ENCODE measurements at regions not wholly inside any gene's neighbourhood (a gene's known extent, or its start where the extent isn't known, plus 50 kb on each side); places are given as distances from the start of the nearest gene placed in this dataset.

GRCh38 chr11:22555881-22556280 lies 69.7 kb downstream of the FANCF start:
- no peak for TF ChIP-seq CTCF (IDR thresholded peaks at IDR 0.05)
- TF ChIP-seq POLR2A (IDR thresholded peaks at IDR 0.05) = no peak
- TF ChIP-seq EP300 (IDR thresholded peaks at IDR 0.05) = no peak
